HFFc6 (cell line): ENCODE measurements at regions not wholly inside any gene's neighbourhood (a gene's known extent, or its start where the extent isn't known, plus 50 kb on each side); places are given as distances from the start of the nearest gene placed in this dataset.

ENCODE experiments used
- DNase-seq: peaks from one replicate; pipeline ENCODE4 v3.0.0-alpha.2; 2018
- H3K27ac Mint-ChIP-seq: 2 replicates; pipeline ENCODE4 v1.8.0; 2020; ENCODE audit warnings: mild to moderate bottlenecking, mixed read lengths
- H3K27me3 Mint-ChIP-seq: 2 replicates; pipeline ENCODE4 v1.8.0; 2021; ENCODE audit warnings: mild to moderate bottlenecking, moderate library complexity, mixed read lengths; ENCODE audit not compliant: insufficient read depth
- H3K36me3 Mint-ChIP-seq: 2 replicates; pipeline ENCODE4 v1.8.0; 2021; ENCODE audit warnings: low read depth, mixed read lengths
- H3K4me1 Mint-ChIP-seq: 2 replicates; pipeline ENCODE4 v1.8.0; 2020; ENCODE audit warnings: low read depth, mixed read lengths
- H3K4me3 Mint-ChIP-seq: 2 replicates; pipeline ENCODE4 v1.8.0; 2020; ENCODE audit warnings: mild to moderate bottlenecking, moderate library complexity, mixed read lengths
- H3K9me3 Mint-ChIP-seq: 2 replicates; pipeline ENCODE4 v1.8.0; 2020; ENCODE audit warnings: mild to moderate bottlenecking, mixed read lengths
- CTCF ChIP-seq: fragments of 200-600 bp; sonication (generic); IDR thresholded peaks from 2 replicates; pipeline ENCODE4 v1.5.0; 2021; ENCODE audit warnings: antibody characterized with exemption, mild to moderate bottlenecking

- peaks cover 6% of the 10 kb centered on the region; the same call in 1 of the 2 replicates for H3K36me3 Mint-ChIP-seq
- no peak overlapping the region for H3K4me3 Mint-ChIP-seq
- peaks cover 13% of the 10 kb centered on the region for H3K4me1 Mint-ChIP-seq
- TF ChIP-seq CTCF: no peak
- no peaks in the 10 kb centered on the region for H3K9me3 Mint-ChIP-seq
- H3K27ac Mint-ChIP-seq: no peak overlapping the region
- H3K27me3 Mint-ChIP-seq: no peaks in the 10 kb centered on the region; the same call in 1 of the 2 replicates
- no peak for DNase-seq
Measured at GRCh38 chr17:69864462-69864861, 210.6 kb upstream of the KCNJ16 start.

GRCh38 chr17:69869667-69870066 lies 205.4 kb upstream of the KCNJ16 start:
- TF ChIP-seq CTCF: no peak
- Mint-ChIP-seq H3K9me3 (no peaks in the 10 kb centered on the region), H3K27ac (peak overlapping the region; percentile 76), H3K4me1 (peaks cover 57% of the 10 kb centered on the region), H3K36me3 (no peaks in the 10 kb centered on the region; the same call in 1 of the 2 replicates), H3K27me3 (peaks cover 1% of the 10 kb centered on the region; the same call in 1 of the 2 replicates), H3K4me3 (peak overlapping the region; percentile 47)
- DNase-seq: no peak

- TF ChIP-seq CTCF: no peak
- Mint-ChIP-seq H3K27me3 (peaks cover 1% of the 10 kb centered on the region; the same call in 1 of the 2 replicates), H3K36me3 (no peaks in the 10 kb centered on the region; the same call in 1 of the 2 replicates), H3K27ac (peak overlapping the region; percentile 76), H3K4me3 (peak overlapping the region; percentile 47), H3K9me3 (no peaks in the 10 kb centered on the region), H3K4me1 (peaks cover 61% of the 10 kb centered on the region)
- DNase-seq: peak; percentile 85
Measured at GRCh38 chr17:69870091-69870530, 204.9 kb upstream of the KCNJ16 start.

- H3K9me3 Mint-ChIP-seq: no peaks in the 10 kb centered on the region
Measured at GRCh38 chr17:69870751-69871199, 204.2 kb upstream of the KCNJ16 start.

GRCh38 chr17:69871318-69871717 lies 203.7 kb upstream of the KCNJ16 start:
- Mint-ChIP-seq H3K27me3 (peaks cover 1% of the 10 kb centered on the region; the same call in 1 of the 2 replicates), H3K4me1 (peaks cover 64% of the 10 kb centered on the region), H3K36me3 (no peaks in the 10 kb centered on the region; the same call in 1 of the 2 replicates), H3K4me3 (peak overlapping the region; percentile 34; the same call in 1 of the 2 replicates), H3K27ac (peak overlapping the region; percentile 76), H3K9me3 (no peaks in the 10 kb centered on the region)
- no peak for DNase-seq
- no peak for TF ChIP-seq CTCF

More at GRCh38 chr17:69870751-69871199, 204.2 kb upstream of the KCNJ16 start:
- Mint-ChIP-seq H3K4me1 (peaks cover 64% of the 10 kb centered on the region), H3K4me3 (peak overlapping the region; percentile 47), H3K27ac (peak overlapping the region; percentile 76), H3K36me3 (no peaks in the 10 kb centered on the region; the same call in 1 of the 2 replicates), H3K27me3 (peaks cover 1% of the 10 kb centered on the region; the same call in 1 of the 2 replicates)
- DNase-seq: peak; percentile 70
- no peak for TF ChIP-seq CTCF
